ENCODE measurements at regions not wholly inside any gene's neighbourhood (a gene's known extent, or its start where the extent isn't known, plus 50 kb on each side); places are given as distances from the start of the nearest gene placed in this dataset.

DNA sequence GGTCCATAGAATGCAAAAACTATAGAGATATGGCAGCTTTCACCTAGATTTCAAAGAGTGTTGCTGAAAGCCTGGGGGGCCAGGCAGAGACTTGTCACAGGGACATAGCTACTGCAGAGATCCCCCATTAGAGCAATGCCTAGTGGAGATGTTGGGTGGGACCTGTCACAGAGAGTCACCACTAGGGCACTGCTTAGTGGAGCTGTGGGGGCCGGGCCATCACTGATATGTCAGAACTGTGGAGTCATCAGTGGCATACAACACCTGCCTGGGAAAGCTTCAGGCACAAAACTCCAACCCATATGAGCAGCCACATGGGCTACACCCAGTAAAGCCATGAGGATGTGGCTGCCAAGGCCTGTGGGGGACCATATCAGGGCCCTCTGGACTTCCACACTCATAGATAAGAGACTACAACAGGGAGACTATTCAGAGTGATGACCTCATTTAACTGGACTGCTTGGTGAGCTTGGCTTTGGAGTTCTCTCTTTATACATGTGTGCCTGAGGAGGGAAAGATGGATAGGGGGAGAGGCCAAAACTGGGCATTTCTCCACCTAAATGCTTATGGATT is 176.3 kb downstream of the ZNF621 start:
- H3K27ac ChIP-seq, result no peak overlapping the region
- no peak for DNase-seq (ENCODE audit: low spot score)
- TF ChIP-seq, protein P1, sequence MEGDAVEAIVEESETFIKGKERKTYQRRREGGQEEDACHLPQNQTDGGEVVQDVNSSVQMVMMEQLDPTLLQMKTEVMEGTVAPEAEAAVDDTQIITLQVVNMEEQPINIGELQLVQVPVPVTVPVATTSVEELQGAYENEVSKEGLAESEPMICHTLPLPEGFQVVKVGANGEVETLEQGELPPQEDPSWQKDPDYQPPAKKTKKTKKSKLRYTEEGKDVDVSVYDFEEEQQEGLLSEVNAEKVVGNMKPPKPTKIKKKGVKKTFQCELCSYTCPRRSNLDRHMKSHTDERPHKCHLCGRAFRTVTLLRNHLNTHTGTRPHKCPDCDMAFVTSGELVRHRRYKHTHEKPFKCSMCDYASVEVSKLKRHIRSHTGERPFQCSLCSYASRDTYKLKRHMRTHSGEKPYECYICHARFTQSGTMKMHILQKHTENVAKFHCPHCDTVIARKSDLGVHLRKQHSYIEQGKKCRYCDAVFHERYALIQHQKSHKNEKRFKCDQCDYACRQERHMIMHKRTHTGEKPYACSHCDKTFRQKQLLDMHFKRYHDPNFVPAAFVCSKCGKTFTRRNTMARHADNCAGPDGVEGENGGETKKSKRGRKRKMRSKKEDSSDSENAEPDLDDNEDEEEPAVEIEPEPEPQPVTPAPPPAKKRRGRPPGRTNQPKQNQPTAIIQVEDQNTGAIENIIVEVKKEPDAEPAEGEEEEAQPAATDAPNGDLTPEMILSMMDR (IDR thresholded peaks at IDR 0.05), result no peak
- H3K4me3 ChIP-seq, result no peak overlapping the region
- H3K27me3 ChIP-seq, result no peaks in the 10 kb centered on the region
- H3K4me1 ChIP-seq, result peaks cover 0 to 2% of the 10 kb centered on the region in 2 donors
- peaks cover 0 to 3% of the 10 kb centered on the region in 2 donors for H3K9me3 ChIP-seq
- no peaks in the 10 kb centered on the region for H3K36me3 ChIP-seq

DNA sequence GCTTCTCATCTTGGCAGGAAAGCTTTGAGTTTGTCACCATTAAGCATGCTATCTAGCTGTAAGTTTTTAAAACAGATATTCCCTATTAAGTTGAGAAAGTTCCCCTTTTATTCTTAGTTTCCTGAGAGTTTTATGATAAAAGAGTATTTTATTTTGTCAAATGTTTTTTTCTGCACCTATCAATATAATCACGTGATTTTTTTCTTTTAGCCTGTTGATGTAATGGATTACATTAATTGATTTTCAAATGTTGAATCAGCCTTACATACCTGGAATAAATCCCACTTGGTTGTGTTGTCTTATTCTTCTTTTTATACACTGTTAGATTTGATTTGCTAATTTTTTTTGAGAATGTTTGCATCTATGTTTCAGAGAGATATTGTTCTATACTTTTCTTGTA is 179.5 kb downstream of the ZNF621 start:
- no peak overlapping the region for H3K4me3 ChIP-seq
- H3K27me3 ChIP-seq, result no peaks in the 10 kb centered on the region
- peaks cover 0 to 3% of the 10 kb centered on the region in 2 donors for H3K9me3 ChIP-seq
- H3K36me3 ChIP-seq, result no peaks in the 10 kb centered on the region
- no peaks in the 10 kb centered on the region for H3K4me1 ChIP-seq
- no peak overlapping the region for H3K27ac ChIP-seq
- TF ChIP-seq, protein P1 (IDR thresholded peaks at IDR 0.05), result no peak
- DNase-seq (ENCODE audit: low spot score), result no peak

DNA sequence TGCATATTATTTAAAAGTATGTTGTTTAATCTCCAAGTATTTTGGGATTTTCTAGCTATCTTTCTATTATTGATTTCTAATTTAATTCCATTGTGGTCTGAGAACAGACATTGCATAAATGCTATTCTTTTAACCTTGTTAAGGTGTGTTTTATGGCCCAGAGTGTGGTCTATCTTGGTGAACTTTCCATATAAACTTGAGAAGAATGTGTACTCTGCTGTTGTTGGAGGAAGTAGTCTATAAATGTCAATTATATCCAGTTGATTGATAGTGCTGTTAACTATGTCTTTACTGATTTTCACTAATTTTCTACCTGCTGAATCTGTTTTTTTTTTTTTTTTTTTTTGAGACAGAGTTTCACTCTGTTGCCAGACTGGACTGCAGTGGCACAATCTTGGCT is 180.9 kb downstream of the ZNF621 start:
- Histone ChIP-seq H3K9me3 (peaks cover 0 to 3% of the 10 kb centered on the region in 2 donors), H3K4me1 (no peaks in the 10 kb centered on the region), H3K4me3 (no peak overlapping the region), H3K27ac (no peak overlapping the region), H3K27me3 (no peaks in the 10 kb centered on the region), H3K36me3 (no peaks in the 10 kb centered on the region)
- no peak for DNase-seq (ENCODE audit: low spot score)
- TF ChIP-seq, protein P1 (IDR thresholded peaks at IDR 0.05), result no peak

DNA sequence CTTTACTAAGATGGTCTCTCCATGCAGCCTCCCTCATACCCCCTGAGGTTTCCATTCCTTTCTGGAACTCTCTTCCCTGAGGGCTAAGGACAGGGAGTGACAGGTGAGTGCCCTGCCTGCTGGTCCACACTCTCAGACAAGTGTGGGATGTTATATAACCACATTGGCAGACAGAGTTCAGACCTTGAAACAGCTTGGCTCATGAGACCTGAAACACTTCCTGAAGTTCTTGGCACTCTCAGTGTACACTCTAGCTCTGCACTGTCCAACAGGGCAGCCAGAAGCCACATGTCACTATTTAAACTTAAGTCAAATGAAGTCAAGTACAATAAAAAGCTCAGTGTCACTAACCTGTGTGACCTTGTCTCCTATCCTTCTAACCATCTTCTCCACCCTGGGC is 188.5 kb downstream of the ZNF621 start:
- DNase-seq (ENCODE audit: low spot score), result no peak
- H3K36me3 ChIP-seq, result no peaks in the 10 kb centered on the region

DNA sequence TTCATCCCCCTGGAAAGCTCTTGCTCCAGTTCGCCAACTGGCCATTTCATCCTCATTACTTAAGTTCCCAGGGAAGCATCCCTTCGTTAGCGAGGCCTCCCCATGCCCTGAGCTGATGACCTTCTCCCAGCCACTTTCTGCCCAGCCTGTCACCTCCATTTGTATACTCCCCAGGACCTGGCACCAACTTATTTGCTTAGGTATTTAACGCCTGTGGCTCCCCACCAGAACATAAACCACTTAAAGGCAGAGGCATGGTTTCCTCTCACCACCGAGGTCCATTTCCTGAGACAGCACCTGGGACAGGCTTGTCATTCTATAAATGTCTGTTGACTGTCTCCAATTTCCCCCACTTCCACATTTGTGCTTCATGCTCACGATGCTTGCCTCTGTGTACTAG is 189.0 kb downstream of the ZNF621 start:
- Histone ChIP-seq H3K36me3 (no peaks in the 10 kb centered on the region), H3K4me3 (no peak overlapping the region), H3K27me3 (no peaks in the 10 kb centered on the region), H3K4me1 (peaks cover 0 to 9% of the 10 kb centered on the region in 2 donors), H3K9me3 (no peaks in the 10 kb centered on the region), H3K27ac (no peak overlapping the region)
- TF ChIP-seq, protein P1 (IDR thresholded peaks at IDR 0.05), result no peak
- DNase-seq (ENCODE audit: low spot score), result no peak

More for the DNA sequence above, 188.5 kb downstream of the ZNF621 start:
- H3K27me3 ChIP-seq, result no peaks in the 10 kb centered on the region
- TF ChIP-seq, protein P1 (IDR thresholded peaks at IDR 0.05), result no peak
- peaks cover 0 to 9% of the 10 kb centered on the region in 2 donors for H3K4me1 ChIP-seq
- no peaks in the 10 kb centered on the region for H3K9me3 ChIP-seq
- H3K4me3 ChIP-seq, result no peak overlapping the region
- H3K27ac ChIP-seq, result no peak overlapping the region

DNA sequence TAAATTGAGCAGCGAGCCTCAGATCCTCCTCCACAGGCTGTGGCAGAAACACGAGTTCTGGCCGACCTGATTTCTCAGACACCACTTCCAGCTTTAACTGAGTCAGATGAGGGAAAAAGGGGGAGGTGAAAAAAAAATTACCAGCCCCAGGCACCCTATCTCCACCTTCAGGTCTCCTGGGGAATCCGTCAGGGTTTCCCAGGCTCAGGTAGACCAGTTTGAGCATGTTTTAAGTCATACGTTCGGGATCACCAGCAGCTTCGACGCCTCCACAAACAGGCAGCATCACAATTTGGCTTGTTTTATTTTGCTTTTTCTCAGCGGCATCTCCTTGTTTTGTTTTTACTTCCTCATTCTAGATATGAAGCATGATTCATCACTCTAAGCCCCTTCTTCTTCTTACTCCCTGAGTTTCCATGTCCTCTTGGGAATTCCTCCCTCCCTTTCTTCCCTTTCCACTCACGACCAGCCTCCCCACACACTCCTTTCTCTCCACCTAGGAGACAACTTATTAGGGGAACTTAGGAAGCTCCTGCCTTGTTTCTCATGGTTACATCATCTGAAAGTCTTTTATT is 190.1 kb downstream of the ZNF621 start:
- H3K9me3 ChIP-seq, result no peaks in the 10 kb centered on the region
- H3K36me3 ChIP-seq, result no peaks in the 10 kb centered on the region
- TF ChIP-seq, protein P1 (IDR thresholded peaks at IDR 0.05), result no peak
- H3K27me3 ChIP-seq, result no peaks in the 10 kb centered on the region
- H3K4me3 ChIP-seq, result no peak overlapping the region
- no peak for DNase-seq (ENCODE audit: low spot score)
- H3K4me1 ChIP-seq, result peaks cover 0 to 9% of the 10 kb centered on the region in 2 donors
- no peak overlapping the region for H3K27ac ChIP-seq

All from right atrium auricular region (tissue), 2 donors.